ENCODE measurements at regions not wholly inside any gene's neighbourhood (a gene's known extent, or its start where the extent isn't known, plus 50 kb on each side); places are given as distances from the start of the nearest gene placed in this dataset.

GRCh38 chr4:178671766-178672165 is 1229.5 kb upstream of the AGA start:
- TF ChIP-seq CTCF (IDR thresholded peaks at IDR 0.05) (no peak), POLR2A (IDR thresholded peaks at IDR 0.05) (no peak)
